ENCODE measurements at regions not wholly inside any gene's neighbourhood (a gene's known extent, or its start where the extent isn't known, plus 50 kb on each side); places are given as distances from the start of the nearest gene placed in this dataset.

- Histone ChIP-seq H3K36me3 (no peaks in the 10 kb centered on the region), H3K4me1 (no peaks in the 10 kb centered on the region), H3K9me3 (peaks cover 11 to 16% of the 10 kb centered on the region in 2 donors), H3K4me3 (no peak overlapping the region), H3K27ac (no peak overlapping the region), H3K27me3 (no peaks in the 10 kb centered on the region)
- intact Hi-C loops (cut with DNase I; ENCODE audit: low total_unique reads), result no loop called here
- DNase-seq (ENCODE audit: low spot score in 2 of 2), result no peak
- no peak for TF ChIP-seq POLR2AphosphoS5 (IDR thresholded peaks at IDR 0.05)
- peak in 2 of 3 donors; percentile 23 to 40 for TF ChIP-seq CTCF (IDR thresholded peaks at IDR 0.05)
- no peak for TF ChIP-seq POLR2A (IDR thresholded peaks at IDR 0.05)
These were observed 421.6 kb downstream of the METTL15 start for GRCh38 chr11:28529540-28530410.

GRCh38 chr11:28529046-28529445 is 420.9 kb downstream of the METTL15 start:
- Histone ChIP-seq H3K27me3 (no peaks in the 10 kb centered on the region), H3K9me3 (peaks cover 11 to 16% of the 10 kb centered on the region in 2 donors), H3K27ac (no peak overlapping the region), H3K4me3 (no peak overlapping the region), H3K36me3 (no peaks in the 10 kb centered on the region), H3K4me1 (no peaks in the 10 kb centered on the region)
- TF ChIP-seq POLR2AphosphoS5 (IDR thresholded peaks at IDR 0.05) (no peak), CTCF (IDR thresholded peaks at IDR 0.05) (no peak), POLR2A (IDR thresholded peaks at IDR 0.05) (no peak)
- intact Hi-C loops (cut with DNase I; ENCODE audit: low total_unique reads), result no loop called here
- no peak for DNase-seq (ENCODE audit: low spot score in 2 of 2)

- H3K4me3 ChIP-seq, result no peak overlapping the region
- intact Hi-C loops (cut with DNase I; ENCODE audit: low total_unique reads), result no loop called here
- TF ChIP-seq POLR2A (IDR thresholded peaks at IDR 0.05), result no peak
- TF ChIP-seq POLR2AphosphoS5 (IDR thresholded peaks at IDR 0.05), result no peak
- no peak for TF ChIP-seq CTCF (IDR thresholded peaks at IDR 0.05)
- no peaks in the 10 kb centered on the region for H3K27me3 ChIP-seq
- H3K27ac ChIP-seq, result no peak overlapping the region
- DNase-seq (ENCODE audit: low spot score in 2 of 2), result no peak
- no peaks in the 10 kb centered on the region for H3K36me3 ChIP-seq
- H3K9me3 ChIP-seq, result peaks cover 11 to 16% of the 10 kb centered on the region in 2 donors
- no peaks in the 10 kb centered on the region for H3K4me1 ChIP-seq
These were observed 420.0 kb downstream of the METTL15 start for GRCh38 chr11:28528217-28528616.

GRCh38 chr11:28526406-28526751 is 418.2 kb downstream of the METTL15 start:
- H3K27ac ChIP-seq, result no peak overlapping the region
- H3K4me1 ChIP-seq, result no peaks in the 10 kb centered on the region
- H3K9me3 ChIP-seq, result peaks cover 11 to 16% of the 10 kb centered on the region in 2 donors
- H3K36me3 ChIP-seq, result no peaks in the 10 kb centered on the region
- TF ChIP-seq POLR2A (IDR thresholded peaks at IDR 0.05) (no peak), CTCF (IDR thresholded peaks at IDR 0.05) (no peak), POLR2AphosphoS5 (IDR thresholded peaks at IDR 0.05) (no peak)
- no peaks in the 10 kb centered on the region for H3K27me3 ChIP-seq
- DNase-seq (ENCODE audit: low spot score in 2 of 2), result no peak
- H3K4me3 ChIP-seq, result no peak overlapping the region
- intact Hi-C loops (cut with DNase I; ENCODE audit: low total_unique reads), result no loop called here

GRCh38 chr11:28525636-28526405 is 417.6 kb downstream of the METTL15 start:
- no peaks in the 10 kb centered on the region for H3K27me3 ChIP-seq
- H3K4me1 ChIP-seq, result no peaks in the 10 kb centered on the region
- H3K4me3 ChIP-seq, result no peak overlapping the region
- intact Hi-C loops (cut with DNase I; ENCODE audit: low total_unique reads), result no loop called here
- no peaks in the 10 kb centered on the region for H3K36me3 ChIP-seq
- DNase-seq (ENCODE audit: low spot score in 2 of 2), result no peak
- H3K27ac ChIP-seq, result no peak overlapping the region
- peaks cover 11 to 16% of the 10 kb centered on the region in 2 donors for H3K9me3 ChIP-seq
- TF ChIP-seq POLR2AphosphoS5 (IDR thresholded peaks at IDR 0.05) (no peak), CTCF (IDR thresholded peaks at IDR 0.05) (no peak)

Measured in breast epithelium (tissue), 4 donors.